GM18498 (cell line): ENCODE measurements at regions not wholly inside any gene's neighbourhood (a gene's known extent, or its start where the extent isn't known, plus 50 kb on each side); places are given as distances from the start of the nearest gene placed in this dataset.

ENCODE experiments used
- ATAC-seq: cut with Tn5 transposase; IDR thresholded peaks from one replicate; pipeline ENCODE4 v1.9.1; 2021; ENCODE audit warnings: mild to moderate bottlenecking, moderate library complexity; ENCODE audit not compliant: unreplicated experiment

- ATAC-seq: no peak
These were observed 185.5 kb upstream of the CYRIA start for GRCh38 chr2:16851126-16851525.

- ATAC-seq: no peak
These were observed 175.0 kb upstream of the CYRIA start for GRCh38 chr2:16840496-16841172.

- no peak for ATAC-seq
These were observed 167.3 kb upstream of the CYRIA start for GRCh38 chr2:16832910-16833309.

GRCh38 chr2:16828828-16829160, 163.2 kb upstream of the CYRIA start:
- ATAC-seq: no peak

- ATAC-seq: no peak
These were observed 162.6 kb upstream of the CYRIA start for GRCh38 chr2:16828044-16828827.

GRCh38 chr2:16824472-16824871, 158.8 kb upstream of the CYRIA start:
- ATAC-seq: no peak

- no peak for ATAC-seq
These were observed 156.1 kb upstream of the CYRIA start for GRCh38 chr2:16821692-16822091.

GRCh38 chr2:16818203-16818556, 152.5 kb upstream of the CYRIA start:
- ATAC-seq: no peak

GRCh38 chr2:16817305-16818202, 151.9 kb upstream of the CYRIA start:
- no peak for ATAC-seq

- no peak for ATAC-seq
These were observed 150.9 kb upstream of the CYRIA start for GRCh38 chr2:16816522-16816921.

GRCh38 chr2:16816016-16816415, 150.4 kb upstream of the CYRIA start:
- no peak for ATAC-seq

GRCh38 chr2:16813593-16813992, 148.0 kb upstream of the CYRIA start:
- no peak for ATAC-seq

GRCh38 chr2:16798472-16798871, 132.8 kb upstream of the CYRIA start:
- no peak for ATAC-seq

- ATAC-seq: no peak
These were observed 125.9 kb upstream of the CYRIA start for GRCh38 chr2:16791496-16791895.

- ATAC-seq: no peak
These were observed 119.5 kb upstream of the CYRIA start for GRCh38 chr2:16785149-16785548.

GRCh38 chr2:16784652-16785051, 119.0 kb upstream of the CYRIA start:
- no peak for ATAC-seq

GRCh38 chr2:16777123-16777870, 111.7 kb upstream of the CYRIA start:
- no peak for ATAC-seq

- ATAC-seq: no peak
These were observed 110.2 kb upstream of the CYRIA start for GRCh38 chr2:16775899-16776231.

GRCh38 chr2:16774980-16775898, 109.6 kb upstream of the CYRIA start:
- no peak for ATAC-seq

- ATAC-seq: no peak
These were observed 108.5 kb upstream of the CYRIA start for GRCh38 chr2:16774091-16774490.
